Vagina (tissue), 2 donors: ENCODE measurements at regions not wholly inside any gene's neighbourhood (a gene's known extent, or its start where the extent isn't known, plus 50 kb on each side); places are given as distances from the start of the nearest gene placed in this dataset.
"Not testable (repeated sequence)": the region's sequence is repeated elsewhere in the genome, so short reads cannot be mapped to it uniquely, and the experiment has no call there.

Experiments used
- CTCF ChIP-seq, 3 experiments: fragments of 450-650 bp in 2 of 3; fragments of 200-600 bp in 1 of 3; sonication (generic) in 1 of 3; IDR thresholded peaks; one replicate each; pipeline ENCODE4 v1.5.1; 2017 to 2019; ENCODE audit warnings: antibody characterized with exemption in 3 of 3, mild to moderate bottlenecking in 2 of 3, moderate library complexity in 2 of 3
- POLR2A ChIP-seq, 2 donors: fragments of 450-650 bp; IDR thresholded peaks; one replicate each; pipeline ENCODE4 v1.6.1; 2017; ENCODE audit warnings: antibody characterized with exemption in 2 of 2, mild to moderate bottlenecking in 2 of 2, moderate library complexity in 2 of 2

- TF ChIP-seq POLR2A, CTCF (IDR thresholded peaks at IDR 0.05): not testable (repeated sequence)
Observed at GRCh38 chr1:68817505-68818210, 320.8 kb upstream of the DEPDC1 start.
